Endometrium (tissue), 2 donors: ENCODE measurements at regions not wholly inside any gene's neighbourhood (a gene's known extent, or its start where the extent isn't known, plus 50 kb on each side); places are given as distances from the start of the nearest gene placed in this dataset.
"Not testable (repeated sequence)": the region's sequence is repeated elsewhere in the genome, so short reads cannot be mapped to it uniquely, and the experiment has no call there.

ENCODE experiments used
- FAIRE-seq: peaks from 2 replicates; lab custom pipeline; 2012; peaks lifted over from hg19 to GRCh38; lab: Jason Lieb, UNC
- donor health status: control.
- donor health status: control.

- no peak for FAIRE-seq
Observed at GRCh38 chr7:22066522-22066921, 120.8 kb upstream of the CDCA7L start.

GRCh38 chr7:22064816-22065215 lies 119.1 kb upstream of the CDCA7L start:
- FAIRE-seq = no peak

GRCh38 chr7:22061775-22062174 lies 116.1 kb upstream of the CDCA7L start:
- no peak for FAIRE-seq

- FAIRE-seq = no peak
Observed at GRCh38 chr7:22060863-22061262, 115.2 kb upstream of the CDCA7L start.

GRCh38 chr7:22060197-22060596 lies 114.5 kb upstream of the CDCA7L start:
- no peak for FAIRE-seq

- FAIRE-seq = no peak
Observed at GRCh38 chr7:22055226-22055625, 109.5 kb upstream of the CDCA7L start.

- no peak for FAIRE-seq
Observed at GRCh38 chr7:22052674-22053365, 107.1 kb upstream of the CDCA7L start.

GRCh38 chr7:22051886-22052673 lies 106.4 kb upstream of the CDCA7L start:
- no peak for FAIRE-seq

- FAIRE-seq = no peak
Observed at GRCh38 chr7:22049766-22050500, 104.2 kb upstream of the CDCA7L start.

- no peak for FAIRE-seq
Observed at GRCh38 chr7:22043367-22043766, 97.7 kb upstream of the CDCA7L start.

GRCh38 chr7:22040923-22041595 lies 95.4 kb upstream of the CDCA7L start:
- no peak for FAIRE-seq

GRCh38 chr7:22039670-22040069 lies 94.0 kb upstream of the CDCA7L start:
- no peak for FAIRE-seq

- not testable (repeated sequence) for FAIRE-seq
Observed at GRCh38 chr7:22032356-22032755, 86.7 kb upstream of the CDCA7L start.

- FAIRE-seq = not testable (repeated sequence)
Observed at GRCh38 chr7:22028656-22029055, 83.0 kb upstream of the CDCA7L start.

GRCh38 chr7:22027475-22027874 lies 81.8 kb upstream of the CDCA7L start:
- no peak for FAIRE-seq

- no peak for FAIRE-seq
Observed at GRCh38 chr7:22025983-22026382, 80.3 kb upstream of the CDCA7L start.

- peak; percentile 74 for FAIRE-seq
Observed at GRCh38 chr7:22025075-22025474, 79.4 kb upstream of the CDCA7L start.

GRCh38 chr7:22019931-22020330 lies 74.2 kb upstream of the CDCA7L start:
- FAIRE-seq = no peak

- no peak for FAIRE-seq
Observed at GRCh38 chr7:22016507-22016906, 70.8 kb upstream of the CDCA7L start.

- no peak for FAIRE-seq
Observed at GRCh38 chr7:22013711-22014110, 68.0 kb upstream of the CDCA7L start.

- FAIRE-seq = no peak
Observed at GRCh38 chr7:22008683-22009082, 63.0 kb upstream of the CDCA7L start.

- no peak for FAIRE-seq
Observed at GRCh38 chr7:22008087-22008486, 62.4 kb upstream of the CDCA7L start.
